Stomach (tissue), 4 donors: ENCODE measurements at regions not wholly inside any gene's neighbourhood (a gene's known extent, or its start where the extent isn't known, plus 50 kb on each side); places are given as distances from the start of the nearest gene placed in this dataset.

Source experiments
- EP300 ChIP-seq: sonication (generic); formaldehyde crosslinking; IDR thresholded peaks from one replicate; pipeline ENCODE4 v1.6.1; 2017; ENCODE audit warnings: antibody characterized with exemption
- POLR2A ChIP-seq, 4 donors: fragments of 450-650 bp; IDR thresholded peaks; one replicate each; pipeline ENCODE4 v1.6.1; 2016; ENCODE audit warnings: antibody characterized with exemption in 4 of 4, control low read depth in 2 of 4, mild to moderate bottlenecking in 1 of 4, moderate library complexity in 1 of 4
- POLR2AphosphoS5 ChIP-seq, 3 donors: sonication (generic); formaldehyde crosslinking; IDR thresholded peaks; one replicate each; pipeline ENCODE4 v1.6.1; 2016; ENCODE audit warnings: antibody characterized with exemption in 3 of 3

DNA sequence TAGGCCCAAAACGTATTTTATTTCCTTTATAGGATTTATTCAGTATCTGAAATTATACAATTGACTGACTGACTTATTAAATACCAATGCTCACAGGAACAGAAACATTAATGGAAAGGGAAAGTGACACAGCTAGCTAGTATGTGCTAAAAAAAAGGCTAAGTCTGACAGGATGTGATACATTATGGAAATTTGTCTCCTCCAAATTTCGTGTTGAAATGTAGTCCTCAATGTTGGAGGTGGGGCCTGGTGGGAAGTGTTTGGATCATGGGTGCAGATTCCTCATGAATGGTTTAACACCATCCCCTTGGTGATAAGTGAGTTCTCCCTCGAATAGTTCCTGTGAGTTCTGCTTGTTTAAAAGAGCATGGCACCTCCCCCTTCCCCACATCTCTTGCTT is 70.6 kb upstream of the WDR75 start:
- TF ChIP-seq POLR2AphosphoS5 (IDR thresholded peaks at IDR 0.05) (no peak), POLR2A (IDR thresholded peaks at IDR 0.05) (no peak), EP300 (no peak)
